ENCODE measurements at regions not wholly inside any gene's neighbourhood (a gene's known extent, or its start where the extent isn't known, plus 50 kb on each side); places are given as distances from the start of the nearest gene placed in this dataset.

GRCh38 chr3:174614036-174614435 is 245.1 kb upstream of the NAALADL2 start:
- no peaks in the 10 kb centered on the region for H3K9me3 ChIP-seq (replicated peaks; ENCODE audit: control insufficient read depth, insufficient read depth, low read length)
- DNase-seq (ENCODE audit: low read depth, low spot score), result no peak
- POLR2A ChIA-PET, result no interaction called here
- FAIRE-seq, result no peak
- in situ Hi-C loops (cut with MboI) (no loop called here), intact Hi-C loops (cut with micrococcal nuclease; ENCODE audit: unreplicated experiment) (no loop called here)
- RAD21 ChIA-PET (ENCODE audit: unreplicated experiment), result no interaction called here
- TF ChIP-seq, protein P1, sequence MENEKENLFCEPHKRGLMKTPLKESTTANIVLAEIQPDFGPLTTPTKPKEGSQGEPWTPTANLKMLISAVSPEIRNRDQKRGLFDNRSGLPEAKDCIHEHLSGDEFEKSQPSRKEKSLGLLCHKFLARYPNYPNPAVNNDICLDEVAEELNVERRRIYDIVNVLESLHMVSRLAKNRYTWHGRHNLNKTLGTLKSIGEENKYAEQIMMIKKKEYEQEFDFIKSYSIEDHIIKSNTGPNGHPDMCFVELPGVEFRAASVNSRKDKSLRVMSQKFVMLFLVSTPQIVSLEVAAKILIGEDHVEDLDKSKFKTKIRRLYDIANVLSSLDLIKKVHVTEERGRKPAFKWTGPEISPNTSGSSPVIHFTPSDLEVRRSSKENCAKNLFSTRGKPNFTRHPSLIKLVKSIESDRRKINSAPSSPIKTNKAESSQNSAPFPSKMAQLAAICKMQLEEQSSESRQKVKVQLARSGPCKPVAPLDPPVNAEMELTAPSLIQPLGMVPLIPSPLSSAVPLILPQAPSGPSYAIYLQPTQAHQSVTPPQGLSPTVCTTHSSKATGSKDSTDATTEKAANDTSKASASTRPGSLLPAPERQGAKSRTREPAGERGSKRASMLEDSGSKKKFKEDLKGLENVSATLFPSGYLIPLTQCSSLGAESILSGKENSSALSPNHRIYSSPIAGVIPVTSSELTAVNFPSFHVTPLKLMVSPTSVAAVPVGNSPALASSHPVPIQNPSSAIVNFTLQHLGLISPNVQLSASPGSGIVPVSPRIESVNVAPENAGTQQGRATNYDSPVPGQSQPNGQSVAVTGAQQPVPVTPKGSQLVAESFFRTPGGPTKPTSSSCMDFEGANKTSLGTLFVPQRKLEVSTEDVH (IDR thresholded peaks at IDR 0.05; ENCODE audit: low read depth, partially characterized antibody), result no peak
- TF ChIP-seq TBL1XR1 (IDR thresholded peaks at IDR 0.05; ENCODE audit: low read depth, low read length), result no peak
- TF ChIP-seq SP1 (IDR thresholded peaks at IDR 0.05; ENCODE audit: low read depth, low read length), result no peak
- no peak for TF ChIP-seq MTA2 (IDR thresholded peaks at IDR 0.05; ENCODE audit: low read depth)
- TF ChIP-seq HDAC2 (IDR thresholded peaks at IDR 0.05), result no peak
- TF ChIP-seq ESRRA (IDR thresholded peaks at IDR 0.05; ENCODE audit: low read length), result no peak
- no peak for TF ChIP-seq KDM1A (IDR thresholded peaks at IDR 0.05; ENCODE audit: borderline replicate concordance)
- TF ChIP-seq GABPA (IDR thresholded peaks at IDR 0.05; ENCODE audit: low read depth), result no peak
- TF ChIP-seq RAD51 (IDR thresholded peaks at IDR 0.05), result no peak
- TF ChIP-seq, protein P2, sequence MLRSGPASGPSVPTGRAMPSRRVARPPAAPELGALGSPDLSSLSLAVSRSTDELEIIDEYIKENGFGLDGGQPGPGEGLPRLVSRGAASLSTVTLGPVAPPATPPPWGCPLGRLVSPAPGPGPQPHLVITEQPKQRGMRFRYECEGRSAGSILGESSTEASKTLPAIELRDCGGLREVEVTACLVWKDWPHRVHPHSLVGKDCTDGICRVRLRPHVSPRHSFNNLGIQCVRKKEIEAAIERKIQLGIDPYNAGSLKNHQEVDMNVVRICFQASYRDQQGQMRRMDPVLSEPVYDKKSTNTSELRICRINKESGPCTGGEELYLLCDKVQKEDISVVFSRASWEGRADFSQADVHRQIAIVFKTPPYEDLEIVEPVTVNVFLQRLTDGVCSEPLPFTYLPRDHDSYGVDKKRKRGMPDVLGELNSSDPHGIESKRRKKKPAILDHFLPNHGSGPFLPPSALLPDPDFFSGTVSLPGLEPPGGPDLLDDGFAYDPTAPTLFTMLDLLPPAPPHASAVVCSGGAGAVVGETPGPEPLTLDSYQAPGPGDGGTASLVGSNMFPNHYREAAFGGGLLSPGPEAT (IDR thresholded peaks at IDR 0.05; ENCODE audit: low read depth), result no peak
- no peak overlapping the region for H3K9ac ChIP-seq (ENCODE audit: control insufficient read depth, insufficient read depth, low read length)
- no peaks in the 10 kb centered on the region for H3K36me3 ChIP-seq (ENCODE audit: control insufficient read depth in 2 of 2, insufficient read depth in 2 of 2, low read length in 1 of 2)
- H2AFZ ChIP-seq (ENCODE audit: control insufficient read depth, low read depth, low read length), result no peak overlapping the region
- H3K4me2 ChIP-seq (ENCODE audit: control insufficient read depth, insufficient read depth), result no peak overlapping the region
- no peaks in the 10 kb centered on the region for H4K20me1 ChIP-seq (ENCODE audit: control insufficient read depth, insufficient read depth)
- CTCF ChIA-PET, result interaction anchor here (1.4 kb wide), 1 partner anchor 25 kb away, joined by 3 read pairs; no protein-coding TSS in a partner anchor
- H3K4me1 ChIP-seq (ENCODE audit: control insufficient read depth, insufficient read depth, low read length), result no peaks in the 10 kb centered on the region
- SMC1A ChIA-PET (ENCODE audit: uncharacterized antibody, unreplicated experiment), result no interaction called here
- no peak overlapping the region for H3K27ac ChIP-seq (ENCODE audit: control insufficient read depth, insufficient read depth)
- 18% methylated on average over 2 of the region's 2 CpGs for WGBS (ENCODE audit: insufficient coverage, insufficient replicate concordance, low lambda C conversion rate, missing lambda C conversion rate)
- BruUV-seq (replicated peaks), result no TSS peak
- H3K79me2 ChIP-seq (ENCODE audit: control insufficient read depth, insufficient read depth, low read length), result no peaks in the 10 kb centered on the region
- no peak for ATAC-seq
- no peaks in the 10 kb centered on the region for H3K27me3 ChIP-seq (replicated peaks in 1 of 2; ENCODE audit: control insufficient read depth in 2 of 2, insufficient read depth in 2 of 2, low read length in 1 of 2)
- no peak overlapping the region for H3K4me3 ChIP-seq
